GM18519 (cell line): ENCODE measurements at regions not wholly inside any gene's neighbourhood (a gene's known extent, or its start where the extent isn't known, plus 50 kb on each side); places are given as distances from the start of the nearest gene placed in this dataset.
"Not testable (repeated sequence)": the region's sequence is repeated elsewhere in the genome, so short reads cannot be mapped to it uniquely, and the experiment has no call there.

Experiments
- ATAC-seq: cut with Tn5 transposase; IDR thresholded peaks from one replicate; pipeline ENCODE4 v1.9.1; 2021; ENCODE audit warnings: mild to moderate bottlenecking, moderate library complexity; ENCODE audit not compliant: unreplicated experiment, low FRiP score

DNA sequence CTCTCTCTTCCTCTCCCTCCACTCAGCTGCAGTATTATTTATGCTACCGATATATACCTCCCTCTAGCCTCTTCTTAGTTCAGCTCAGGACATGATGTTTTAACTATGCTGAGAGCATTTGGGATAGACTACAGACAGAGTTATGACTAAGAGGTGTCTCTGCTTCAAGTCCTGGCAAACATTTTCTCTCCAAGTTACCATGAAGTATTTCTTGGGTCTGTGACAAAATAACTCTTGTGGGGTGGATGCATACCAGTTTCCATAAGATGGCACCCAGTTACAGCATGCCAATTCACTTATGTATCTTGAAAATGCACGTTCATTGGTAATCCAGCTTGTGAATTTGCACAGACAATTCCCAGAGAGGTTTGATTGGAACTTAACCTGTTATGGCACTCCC lies 737.6 kb downstream of the SLC4A3 start:
- ATAC-seq, result no peak

DNA sequence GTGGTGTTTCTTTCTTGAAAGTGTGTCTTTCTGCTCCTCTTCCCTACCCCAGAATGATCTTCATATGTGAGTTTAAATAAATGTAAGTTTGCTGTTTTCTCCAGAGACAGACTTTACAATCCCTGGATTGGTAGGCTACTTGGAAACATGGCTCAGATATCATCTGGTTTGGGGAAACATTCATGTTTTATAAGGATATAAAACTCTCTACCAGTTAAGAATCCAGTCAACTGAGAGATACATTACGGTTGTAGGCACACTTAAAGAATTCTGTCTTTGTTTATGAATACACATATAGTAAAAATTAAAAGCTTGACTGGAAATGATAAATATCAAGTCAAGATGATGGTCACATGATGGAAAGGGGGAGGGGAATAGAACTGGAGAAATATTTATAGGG lies 739.3 kb downstream of the SLC4A3 start:
- no peak for ATAC-seq

DNA sequence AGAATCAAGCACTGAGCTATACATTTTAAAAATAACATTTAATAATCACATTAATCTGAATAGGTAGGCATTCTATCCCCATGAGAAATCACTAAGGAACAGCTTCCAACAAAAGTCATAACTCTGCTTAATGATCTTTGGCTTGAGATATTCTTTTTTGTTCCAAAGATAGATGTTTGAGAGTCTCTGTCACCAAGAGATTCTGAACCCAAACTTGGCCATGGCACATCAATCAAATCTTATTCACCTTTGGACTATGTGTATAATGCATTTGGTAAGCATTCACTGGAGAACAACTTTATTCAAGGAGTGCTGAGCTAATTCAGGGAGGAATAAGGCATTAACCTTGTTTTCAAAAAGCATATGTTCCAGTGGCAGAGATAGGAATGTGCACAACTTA lies 743.3 kb downstream of the SLC4A3 start:
- no peak for ATAC-seq

DNA sequence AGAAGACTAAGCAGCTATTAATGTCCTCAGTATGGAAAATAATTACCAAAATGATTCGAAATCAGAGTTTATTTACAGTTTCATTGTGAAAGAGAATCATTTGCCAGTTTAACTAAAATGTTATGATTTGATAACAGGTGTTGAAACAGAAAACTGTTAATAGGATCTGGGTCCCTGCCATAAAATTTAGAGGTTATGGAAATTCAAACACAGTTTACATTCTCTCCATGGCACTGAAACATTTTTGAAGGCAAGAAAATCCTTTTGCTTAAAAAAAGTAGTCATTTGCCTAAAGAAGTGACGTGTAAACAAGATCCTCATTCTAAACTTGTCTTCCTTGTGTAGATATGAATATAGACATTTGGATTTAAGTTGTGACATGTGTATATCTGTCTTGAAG lies 743.8 kb downstream of the SLC4A3 start:
- no peak for ATAC-seq

GRCh38 chr2:220373878-220374277 lies 746.4 kb downstream of the SLC4A3 start:
- no peak for ATAC-seq

DNA sequence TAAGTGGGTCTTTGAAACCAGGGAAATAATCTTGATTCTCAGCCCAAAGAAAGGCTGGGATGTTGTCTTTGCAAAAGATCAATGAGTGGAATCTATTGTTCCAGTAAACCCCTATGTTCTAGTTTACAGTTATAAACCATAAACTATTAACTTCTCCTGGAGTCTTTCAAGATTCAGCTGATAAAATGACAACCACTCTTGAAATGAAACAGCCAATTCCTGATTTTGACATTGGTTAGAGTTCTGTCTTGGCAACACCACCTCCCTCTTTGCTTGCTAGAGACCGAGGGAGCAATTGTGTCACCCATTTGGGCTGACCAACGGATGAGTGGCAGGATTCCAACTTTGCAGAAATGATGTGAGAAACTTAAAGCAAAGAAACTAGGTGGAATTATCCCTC lies 746.9 kb downstream of the SLC4A3 start:
- no peak for ATAC-seq

DNA sequence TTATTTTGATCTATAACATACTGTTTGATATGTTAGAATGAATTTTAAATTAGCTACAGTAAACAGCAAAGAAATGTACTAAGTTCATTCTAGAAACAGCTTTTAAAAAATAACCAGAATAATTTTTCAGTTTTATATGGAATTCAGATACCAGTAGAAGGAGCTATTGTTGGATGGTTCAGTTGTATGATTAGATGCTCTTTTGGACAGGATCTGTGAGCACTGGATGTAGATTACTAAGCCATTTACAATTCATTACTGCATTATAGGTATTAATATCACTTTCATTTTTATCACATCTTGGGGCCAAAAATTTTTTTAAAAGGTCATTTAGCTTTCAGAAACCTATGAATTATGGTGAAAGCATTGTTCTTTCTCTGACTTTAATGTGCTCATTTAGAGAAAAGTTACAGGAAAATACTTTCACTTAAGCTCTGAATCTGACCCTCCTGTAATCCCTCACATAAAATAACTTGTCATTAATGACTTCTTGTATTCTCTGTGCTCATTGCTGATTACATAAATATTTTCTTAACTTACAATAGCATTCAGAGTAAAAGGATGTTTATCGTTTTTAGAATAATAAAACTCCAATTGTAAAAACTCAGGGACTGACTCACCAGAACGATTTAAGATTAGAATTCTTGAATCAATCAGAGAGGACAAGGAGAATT lies 750.2 kb downstream of the SLC4A3 start:
- ATAC-seq, result no peak

DNA sequence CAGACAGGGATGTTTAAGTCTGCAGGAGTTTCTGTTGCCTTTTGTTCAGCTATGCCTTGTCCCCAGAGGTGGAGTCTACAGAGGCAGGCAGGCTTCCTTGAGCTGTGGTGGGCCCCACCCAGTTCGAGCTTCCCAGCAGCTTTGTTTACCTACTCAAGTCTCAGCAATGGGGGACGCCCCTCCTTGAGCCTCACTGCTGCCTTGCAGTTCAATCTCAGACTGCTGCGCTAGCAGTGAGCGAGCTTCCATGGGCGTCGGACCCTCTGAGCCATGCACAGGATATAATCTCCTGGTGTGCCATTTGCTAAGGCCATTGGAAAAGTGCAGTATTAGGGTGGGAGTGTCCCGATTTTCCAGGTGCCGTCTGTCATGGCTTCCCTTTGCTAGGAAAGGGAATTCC lies 760.3 kb downstream of the SLC4A3 start:
- ATAC-seq, result not testable (repeated sequence)

- ATAC-seq, result no peak
Observed at GRCh38 chr2:220393711-220394110, 766.3 kb downstream of the SLC4A3 start.

GRCh38 chr2:220394433-220394832 lies 767.0 kb downstream of the SLC4A3 start:
- ATAC-seq, result no peak

DNA sequence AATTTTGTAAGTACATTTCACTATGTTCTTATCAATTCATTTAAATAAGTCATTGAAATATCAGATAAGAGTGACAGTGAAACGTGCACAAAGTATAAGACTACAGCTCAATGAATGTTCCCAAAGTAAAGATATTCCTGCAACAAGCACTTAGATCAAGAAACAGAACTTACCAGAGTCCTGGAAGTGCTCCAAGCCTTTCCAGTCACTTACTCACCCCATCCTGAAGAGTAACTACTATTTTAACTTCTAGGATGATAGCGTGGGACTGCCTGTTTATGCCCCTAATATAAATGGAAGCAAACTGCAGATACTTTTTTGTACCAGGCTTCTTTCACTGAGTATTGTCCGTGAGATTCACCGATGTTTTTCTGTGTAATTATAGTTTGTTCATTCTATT lies 768.9 kb downstream of the SLC4A3 start:
- ATAC-seq, result no peak

DNA sequence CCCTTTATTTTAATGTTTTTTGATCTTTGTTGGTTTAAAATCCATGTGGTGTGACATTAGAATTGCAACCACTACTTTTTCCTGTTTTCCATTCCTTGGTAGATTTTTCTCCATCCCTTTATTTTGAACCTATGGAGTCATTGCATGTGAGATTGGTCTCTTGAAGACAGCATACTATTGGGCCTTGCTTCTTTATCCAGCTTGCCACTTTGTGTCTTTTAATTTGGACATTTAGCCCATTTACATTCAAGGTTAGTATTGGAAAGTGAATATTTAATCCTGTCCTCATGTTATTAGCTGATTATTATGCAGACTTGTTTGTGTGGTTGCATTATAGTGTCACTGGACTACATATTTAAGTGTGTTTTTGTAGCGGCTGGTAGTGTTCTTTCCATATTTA lies 782.9 kb downstream of the SLC4A3 start:
- no peak for ATAC-seq

- no peak for ATAC-seq
Observed at GRCh38 chr2:220417503-220417902, 790.1 kb downstream of the SLC4A3 start.

DNA sequence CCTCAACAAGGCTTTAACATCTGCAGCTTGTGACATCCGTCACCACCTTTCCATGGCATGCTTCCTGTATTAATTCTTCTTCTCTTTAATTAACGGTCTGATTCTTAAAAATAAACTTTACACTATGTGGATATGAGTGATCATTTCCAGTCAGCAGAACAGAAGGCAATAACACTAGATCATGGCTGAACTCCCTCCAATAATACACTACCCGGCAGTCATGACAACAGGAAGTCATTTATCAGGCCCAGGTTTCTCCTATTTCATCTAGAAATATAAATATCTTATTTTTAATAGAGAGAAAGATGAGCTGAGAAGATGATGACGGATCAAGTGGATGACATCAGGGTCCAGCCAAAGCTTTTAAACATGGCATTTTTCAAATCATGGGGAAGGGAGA lies 792.2 kb downstream of the SLC4A3 start:
- no peak for ATAC-seq

GRCh38 chr2:220420820-220421219 lies 793.4 kb downstream of the SLC4A3 start:
- ATAC-seq, result no peak

- no peak for ATAC-seq
Observed at GRCh38 chr2:220422676-220423075, 795.2 kb downstream of the SLC4A3 start.

DNA sequence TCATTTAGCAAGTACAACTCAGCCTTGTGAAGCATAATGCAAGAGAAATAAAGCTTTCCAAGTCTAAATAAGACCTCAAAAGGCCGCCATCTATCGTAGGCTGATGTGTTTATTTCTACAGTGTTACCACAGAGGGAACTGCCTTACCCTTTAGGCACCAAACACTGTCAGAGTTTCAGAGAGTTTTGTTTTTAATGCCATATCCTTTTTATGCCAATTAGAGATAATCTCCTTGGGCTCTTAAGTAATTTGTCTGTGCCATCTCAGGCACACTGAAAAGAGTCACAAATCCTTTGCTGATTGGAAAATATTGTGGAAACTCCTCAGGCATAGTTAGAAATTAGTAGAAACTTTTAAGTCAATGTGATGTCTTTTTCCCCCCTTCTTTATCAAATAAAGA lies 797.1 kb downstream of the SLC4A3 start:
- ATAC-seq, result no peak

DNA sequence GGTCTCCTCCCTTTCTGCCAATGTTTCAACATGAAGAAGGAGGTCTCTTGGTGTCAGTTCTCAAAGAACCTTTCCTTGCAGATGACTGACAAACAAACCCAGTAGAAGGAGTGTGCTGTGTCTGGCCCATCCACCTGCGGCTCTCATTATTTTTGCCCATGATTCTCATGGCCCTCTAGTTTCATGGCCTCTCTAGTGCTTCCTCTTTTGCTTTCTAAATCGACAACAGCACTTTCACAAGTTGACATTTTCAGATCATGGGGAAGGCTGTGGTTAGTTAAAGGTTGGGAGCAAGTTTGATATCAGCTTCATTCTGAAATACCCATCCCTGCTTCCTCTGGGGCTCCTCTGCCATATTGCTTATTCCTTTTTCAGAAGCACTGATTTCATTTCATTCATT lies 805.2 kb downstream of the SLC4A3 start:
- ATAC-seq, result no peak

GRCh38 chr2:220433131-220433530 lies 805.7 kb downstream of the SLC4A3 start:
- ATAC-seq, result no peak

DNA sequence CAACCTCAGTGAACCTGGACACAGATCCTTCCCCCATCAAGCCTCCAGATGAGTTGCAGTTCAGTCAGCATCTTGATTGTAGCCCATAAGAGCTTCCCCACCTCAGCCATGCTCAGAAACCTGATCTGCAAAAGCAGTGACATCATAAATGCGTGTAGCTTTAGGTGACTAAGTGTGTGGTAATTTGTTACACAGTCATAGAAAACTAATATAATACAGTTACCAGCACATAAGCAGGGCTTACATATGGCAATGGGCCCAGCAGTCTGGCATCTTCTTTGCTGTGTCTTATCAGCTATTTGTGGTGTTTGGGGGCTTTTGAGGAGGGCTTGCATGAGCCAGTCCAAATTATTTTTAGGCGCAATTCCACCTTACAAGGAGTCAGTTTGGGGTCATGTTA lies 807.0 kb downstream of the SLC4A3 start:
- no peak for ATAC-seq

GRCh38 chr2:220437938-220438337 lies 810.5 kb downstream of the SLC4A3 start:
- ATAC-seq, result no peak

- ATAC-seq, result no peak
Observed at GRCh38 chr2:220440731-220441130, 813.3 kb downstream of the SLC4A3 start.

GRCh38 chr2:220441404-220441803 lies 814.0 kb downstream of the SLC4A3 start:
- no peak for ATAC-seq
